Tibial nerve (tissue), 3 donors: ENCODE measurements at regions not wholly inside any gene's neighbourhood (a gene's known extent, or its start where the extent isn't known, plus 50 kb on each side); places are given as distances from the start of the nearest gene placed in this dataset.

ENCODE experiments used
- CTCF ChIP-seq, 5 experiments: fragments of 200-600 bp in 3 of 5; fragments of 450-650 bp in 2 of 5; sonication (generic) in 3 of 5; IDR thresholded peaks; one replicate each; pipeline ENCODE4 v1.5.1; 2016 to 2019; ENCODE audit warnings: antibody characterized with exemption in 5 of 5, mild to moderate bottlenecking in 3 of 5, moderate library complexity in 2 of 5
- POLR2A ChIP-seq, 2 donors: fragments of 450-650 bp; IDR thresholded peaks; one replicate each; pipeline ENCODE4 v1.6.1; 2017; ENCODE audit warnings: antibody characterized with exemption in 2 of 2, mild to moderate bottlenecking in 2 of 2, moderate library complexity in 2 of 2

- TF ChIP-seq CTCF (IDR thresholded peaks at IDR 0.05) (no peak), POLR2A (IDR thresholded peaks at IDR 0.05) (no peak)
Observed at GRCh38 chr13:34346626-34347025, 528.7 kb downstream of the RFC3 start.
